ENCODE measurements at regions not wholly inside any gene's neighbourhood (a gene's known extent, or its start where the extent isn't known, plus 50 kb on each side); places are given as distances from the start of the nearest gene placed in this dataset.
"Not testable (repeated sequence)": the region's sequence is repeated elsewhere in the genome, so short reads cannot be mapped to it uniquely, and the experiment has no call there.

- DNase-seq: no peak
Measured at GRCh38 chr13:78133511-78133910, 214.9 kb upstream of the EDNRB start.

- DNase-seq: no peak
Measured at GRCh38 chr13:78131811-78132210, 213.2 kb upstream of the EDNRB start.

- no peak for DNase-seq
Measured at GRCh38 chr13:78131346-78131745, 212.7 kb upstream of the EDNRB start.

- no peak for DNase-seq
Measured at GRCh38 chr13:78129823-78130222, 211.2 kb upstream of the EDNRB start.

GRCh38 chr13:78129359-78129758 is 210.7 kb upstream of the EDNRB start:
- no peak for DNase-seq

GRCh38 chr13:78121459-78122348 is 203.1 kb upstream of the EDNRB start:
- DNase-seq: peak; percentile 61 to 65

GRCh38 chr13:78121001-78121400 is 202.4 kb upstream of the EDNRB start:
- DNase-seq: no peak

- not testable (repeated sequence) for DNase-seq
Measured at GRCh38 chr13:78120144-78120543, 201.5 kb upstream of the EDNRB start.

- DNase-seq: not testable (repeated sequence)
Measured at GRCh38 chr13:78117070-78117469, 198.4 kb upstream of the EDNRB start.

- no peak for DNase-seq
Measured at GRCh38 chr13:78105656-78106055, 187.0 kb upstream of the EDNRB start.

- DNase-seq: no peak
Measured at GRCh38 chr13:78103936-78104335, 185.3 kb upstream of the EDNRB start.

GRCh38 chr13:78102741-78103140 is 184.1 kb upstream of the EDNRB start:
- DNase-seq: no peak

- no peak for DNase-seq
Measured at GRCh38 chr13:78102121-78102677, 183.6 kb upstream of the EDNRB start.

- DNase-seq: no peak
Measured at GRCh38 chr13:78100486-78100885, 181.9 kb upstream of the EDNRB start.

- DNase-seq: no peak
Measured at GRCh38 chr13:78098249-78098648, 179.6 kb upstream of the EDNRB start.

- no peak for DNase-seq
Measured at GRCh38 chr13:78096221-78096620, 177.6 kb upstream of the EDNRB start.

- DNase-seq: no peak
Measured at GRCh38 chr13:78087966-78088678, 169.5 kb upstream of the EDNRB start.

- DNase-seq: no peak
Measured at GRCh38 chr13:78085434-78086225, 167.0 kb upstream of the EDNRB start.

- no peak for DNase-seq
Measured at GRCh38 chr13:78084401-78084800, 165.8 kb upstream of the EDNRB start.

GRCh38 chr13:78078168-78078567 is 159.5 kb upstream of the EDNRB start:
- DNase-seq: no peak

GRCh38 chr13:78067290-78067689 is 148.7 kb upstream of the EDNRB start:
- no peak for DNase-seq

GRCh38 chr13:78065141-78065540 is 146.5 kb upstream of the EDNRB start:
- no peak for DNase-seq

GRCh38 chr13:78061806-78062205 is 143.2 kb upstream of the EDNRB start:
- no peak for DNase-seq
